NCI-H69 (cell line): ENCODE measurements at regions not wholly inside any gene's neighbourhood (a gene's known extent, or its start where the extent isn't known, plus 50 kb on each side); places are given as distances from the start of the nearest gene placed in this dataset.
"Not testable (repeated sequence)": the region's sequence is repeated elsewhere in the genome, so short reads cannot be mapped to it uniquely, and the experiment has no call there.

Experiments used
- DNase-seq: peaks from one replicate; lab custom pipeline; 2025; lab: John Stamatoyannopoulos, UW

DNA sequence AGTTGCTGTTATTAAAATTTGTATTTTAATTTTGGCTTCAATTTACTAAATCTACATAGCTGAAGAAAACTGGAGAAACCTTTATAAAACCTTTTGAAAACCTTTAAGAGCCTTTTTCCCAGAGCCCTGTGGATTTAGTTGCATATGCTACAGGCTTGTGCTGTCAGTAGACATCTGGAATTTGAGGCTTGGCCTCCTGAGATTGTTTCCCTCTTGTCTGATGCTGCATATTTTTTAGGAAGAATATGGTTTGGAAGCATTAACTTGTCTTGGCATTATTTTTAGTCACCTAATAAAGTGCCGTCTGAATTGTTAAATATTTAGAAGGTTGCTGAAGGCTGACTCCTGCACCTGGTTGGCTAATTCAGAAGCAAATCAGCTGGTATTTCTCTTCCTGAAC, 369.4 kb downstream of the UTRN start:
- peak; percentile 86 for DNase-seq

GRCh38 chr6:144655376-144655775, 370.2 kb downstream of the UTRN start:
- DNase-seq: no peak

DNA sequence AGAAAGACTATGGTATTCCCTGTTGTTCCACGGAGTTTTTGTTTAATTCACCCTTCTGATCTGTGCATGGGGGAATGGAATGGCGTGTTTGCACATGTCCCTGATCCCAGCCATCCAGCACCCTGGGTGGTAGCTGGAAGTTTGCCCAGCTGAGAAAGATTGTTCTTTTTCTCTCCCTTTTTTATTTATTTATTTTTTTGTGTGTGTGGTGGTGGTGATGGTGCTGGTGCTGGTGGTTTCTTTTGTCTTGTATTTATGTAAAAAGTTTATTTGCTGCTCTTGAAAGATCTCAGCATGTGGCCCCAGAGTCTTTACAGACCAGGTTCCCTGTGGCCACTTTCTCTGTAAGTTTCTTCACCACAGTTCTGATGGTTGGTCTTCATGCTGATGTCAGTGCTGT, 372.6 kb downstream of the UTRN start:
- peak; percentile 95 for DNase-seq

- DNase-seq: peak; percentile 97
Observed at GRCh38 chr6:144659202-144660182, 374.4 kb downstream of the UTRN start.

DNA sequence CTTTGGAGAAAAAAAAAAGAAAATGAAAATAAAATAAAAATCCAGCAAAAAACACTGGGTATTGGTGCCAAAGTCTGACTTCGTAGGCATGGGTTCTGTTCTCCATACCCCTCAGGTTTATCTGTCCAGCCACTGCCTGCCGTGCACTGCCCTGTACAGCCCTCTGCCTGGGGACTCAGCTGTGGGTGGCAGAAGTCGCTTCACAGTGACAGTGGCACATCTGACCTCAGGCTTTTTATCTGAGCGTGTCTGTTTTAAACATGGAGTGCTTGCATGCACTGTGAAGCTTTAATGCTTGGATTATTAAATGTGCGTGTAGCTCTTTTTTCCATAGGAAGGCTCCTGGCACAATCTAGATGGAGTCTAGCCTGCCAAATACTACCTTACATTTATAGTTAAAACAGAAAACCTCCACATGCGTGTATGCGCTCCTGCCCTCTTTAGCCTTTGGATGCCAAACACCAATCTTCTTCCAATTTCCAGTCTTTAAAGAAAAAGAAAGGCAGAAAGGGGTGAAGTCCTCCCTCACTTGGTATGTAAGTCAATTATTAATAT, 375.5 kb downstream of the UTRN start:
- peak; percentile 63 for DNase-seq

- DNase-seq: peak; percentile 99
Observed at GRCh38 chr6:144661116-144661806, 376.1 kb downstream of the UTRN start.

- DNase-seq: peak; percentile 81
Observed at GRCh38 chr6:144662812-144663365, 377.8 kb downstream of the UTRN start.

DNA sequence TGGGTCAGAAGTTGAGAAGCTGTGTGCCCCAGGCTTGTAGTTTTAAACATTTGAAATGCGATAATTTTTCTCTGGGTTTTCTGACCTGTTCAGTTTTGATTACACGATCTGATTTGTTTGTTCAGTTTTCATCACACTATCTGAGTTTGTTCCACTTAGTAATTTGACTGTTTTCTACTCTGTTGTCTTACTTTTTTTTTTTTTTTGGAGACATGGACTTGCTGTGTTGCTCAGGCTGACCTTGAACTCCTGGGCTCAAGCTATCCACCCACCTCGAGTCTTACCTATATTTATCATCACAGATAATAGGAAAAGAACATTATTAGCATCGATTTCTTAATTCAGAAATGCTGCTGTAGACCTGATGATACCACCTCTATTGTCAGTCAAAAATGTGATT, 379.1 kb downstream of the UTRN start:
- DNase-seq: no peak

DNA sequence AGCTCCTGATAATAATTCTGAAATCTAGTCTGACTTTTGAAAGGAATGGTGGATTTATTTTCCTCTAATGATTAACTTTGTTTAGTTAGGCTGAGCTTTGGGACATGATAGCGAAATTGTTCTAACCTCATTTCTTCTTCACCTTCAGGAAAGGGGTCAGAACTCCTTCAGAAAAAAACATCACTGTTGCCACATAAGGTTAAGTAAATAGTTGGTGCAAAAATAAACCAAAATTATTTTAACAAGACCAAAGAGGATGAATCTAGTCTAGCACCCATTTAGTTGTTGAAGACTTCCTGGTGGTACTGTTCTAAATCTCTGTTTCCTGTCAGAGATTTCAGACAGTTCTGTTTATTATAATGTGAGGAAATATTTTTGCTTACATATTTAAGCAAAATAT, 379.8 kb downstream of the UTRN start:
- DNase-seq: no peak

DNA sequence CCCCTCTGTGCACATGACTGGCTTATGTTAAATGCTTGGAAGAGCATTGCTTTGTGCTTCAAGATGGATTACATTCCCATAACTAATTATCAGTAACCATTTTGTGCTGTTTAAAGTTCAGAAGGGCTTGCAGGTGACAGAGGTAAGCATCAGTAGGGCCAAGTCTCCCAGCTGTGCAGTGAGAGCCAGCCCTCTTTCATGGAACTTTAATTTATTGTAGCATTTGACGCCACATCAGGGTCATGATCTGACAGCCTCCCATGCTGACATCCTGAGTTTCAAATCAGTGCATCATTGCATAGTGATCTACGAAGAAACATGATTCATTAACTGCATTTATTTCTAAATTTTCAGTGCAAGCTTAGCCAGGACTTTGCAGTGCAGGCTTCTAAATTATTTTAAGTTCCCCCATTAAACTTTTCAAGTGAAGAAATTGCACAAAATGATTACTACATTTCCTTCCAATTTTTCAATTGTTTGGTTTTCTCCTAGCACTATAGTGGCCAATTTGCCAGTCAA, 380.9 kb downstream of the UTRN start:
- peak; percentile 82 for DNase-seq

GRCh38 chr6:144666781-144667180, 381.6 kb downstream of the UTRN start:
- DNase-seq: no peak

DNA sequence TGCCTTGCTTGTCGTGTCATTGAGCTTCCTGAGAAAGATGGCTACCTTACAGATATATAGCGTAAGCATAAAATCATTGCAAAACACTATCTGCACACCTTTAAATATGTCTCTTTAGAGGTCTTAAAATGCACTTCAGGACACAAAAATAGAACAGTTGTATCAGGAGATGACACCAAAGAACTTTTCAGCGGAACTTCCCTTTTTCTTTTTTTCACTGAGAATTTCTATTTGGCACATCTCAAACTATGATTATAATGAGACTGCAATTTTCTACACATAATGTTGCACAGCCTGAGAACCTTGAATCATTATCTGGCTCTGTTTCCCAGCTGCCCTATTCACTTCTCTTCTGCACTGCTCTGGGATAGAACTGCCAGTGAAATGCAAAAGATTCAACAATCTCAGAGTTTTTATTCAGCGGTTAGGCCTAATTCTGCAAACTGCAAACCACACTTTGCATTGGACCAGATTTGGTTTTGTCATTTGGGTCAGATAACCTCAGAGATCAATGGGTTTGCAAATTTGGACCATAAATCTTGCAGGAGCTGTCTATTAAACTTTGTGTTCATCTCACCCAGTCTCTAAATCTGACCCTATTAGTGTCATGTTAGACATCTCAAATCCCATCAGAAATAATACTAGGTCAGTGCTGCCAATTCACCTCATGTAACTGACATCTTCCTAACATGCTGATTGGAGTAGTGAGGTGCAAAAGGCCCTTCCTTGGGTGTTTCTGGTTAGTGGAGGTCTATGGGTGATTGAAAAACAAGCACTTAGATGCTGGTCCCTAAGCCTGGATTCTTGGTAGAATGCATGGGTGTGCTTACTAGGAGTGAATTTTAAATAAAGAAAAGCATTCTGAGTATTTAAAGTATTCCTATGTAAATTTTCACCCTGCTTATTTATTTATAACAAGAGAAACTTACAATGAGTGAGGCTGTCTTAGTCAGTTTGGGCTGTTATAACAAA, 382.7 kb downstream of the UTRN start:
- DNase-seq: no peak

DNA sequence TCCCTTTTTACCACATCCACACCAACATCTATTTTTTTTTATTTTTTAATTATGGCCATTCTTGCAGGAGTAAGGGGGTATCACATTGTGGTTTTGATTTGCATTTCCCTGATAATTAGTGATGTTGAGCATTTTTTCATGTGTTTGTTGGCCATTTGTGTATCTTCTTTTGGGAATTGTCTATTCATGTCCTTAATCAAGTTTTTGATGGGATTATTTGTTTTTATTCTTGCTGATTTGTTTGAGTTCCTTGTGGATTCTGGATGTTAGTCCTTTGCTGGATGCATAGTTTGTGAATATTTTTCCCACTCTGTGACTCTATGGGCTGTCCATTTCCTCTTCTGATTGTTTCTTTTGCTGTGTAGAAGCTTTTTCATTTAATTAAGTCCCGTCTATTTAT, 385.1 kb downstream of the UTRN start:
- not testable (repeated sequence) for DNase-seq

DNA sequence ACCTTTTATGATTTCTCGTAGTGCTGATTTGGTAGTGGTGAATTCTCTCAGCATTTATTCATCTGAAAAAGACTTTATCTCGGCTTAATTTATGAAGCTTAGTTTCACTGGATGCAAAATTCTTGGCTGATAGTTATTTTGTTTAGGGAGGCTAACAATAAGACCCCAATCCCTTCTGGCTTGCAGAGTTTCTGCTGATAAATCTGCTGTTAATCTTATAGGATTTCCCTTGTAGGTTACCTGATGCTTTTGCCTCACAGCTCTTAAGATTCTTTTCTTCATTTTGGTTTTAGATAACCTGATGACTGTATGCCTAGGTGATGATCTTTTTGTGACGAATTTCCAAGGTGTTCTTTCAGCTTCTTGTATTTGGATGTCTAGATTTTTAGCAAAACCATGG, 388.7 kb downstream of the UTRN start:
- DNase-seq: no peak

GRCh38 chr6:144675231-144675861, 390.2 kb downstream of the UTRN start:
- peak; percentile 73 for DNase-seq

DNA sequence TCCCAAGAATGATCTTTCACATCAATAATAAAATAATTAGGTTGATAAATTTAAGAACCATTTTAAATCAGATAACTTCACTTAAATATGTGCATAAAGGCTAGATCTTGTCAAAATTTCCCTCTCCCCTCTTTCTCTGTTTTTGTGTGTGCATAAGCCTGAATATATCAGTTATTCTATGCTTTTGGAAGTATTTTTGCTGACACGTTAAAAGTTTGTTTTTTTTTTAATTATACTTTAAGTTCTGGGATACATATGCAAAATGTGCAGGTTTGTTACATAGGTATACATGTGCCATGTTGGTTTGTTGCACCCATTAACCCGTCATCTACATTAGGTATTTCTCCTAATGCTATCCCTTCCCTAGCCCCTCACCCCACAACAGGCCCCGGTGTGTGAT, 391.2 kb downstream of the UTRN start:
- DNase-seq: not testable (repeated sequence)

DNA sequence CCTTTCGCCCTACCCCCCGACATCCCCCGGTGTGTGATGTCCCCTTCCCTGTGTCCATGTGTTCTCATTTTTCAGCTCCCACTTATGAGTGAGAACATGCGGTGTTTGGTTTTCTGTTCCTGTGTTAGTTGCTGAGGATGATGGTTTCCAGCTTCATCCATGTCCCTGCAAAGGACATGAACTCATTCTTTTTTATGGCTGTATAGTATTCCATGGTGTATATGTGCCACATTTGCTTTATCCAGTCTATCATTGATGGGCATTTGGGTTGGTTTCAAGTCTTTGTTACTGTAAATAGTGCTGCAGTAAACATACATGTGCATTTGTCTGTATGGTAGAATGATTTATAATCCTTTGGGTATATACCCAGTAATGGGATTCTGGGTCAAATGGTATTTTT, 392.1 kb downstream of the UTRN start:
- DNase-seq: not testable (repeated sequence)

- DNase-seq: no peak
Observed at GRCh38 chr6:144678844-144679243, 393.7 kb downstream of the UTRN start.

DNA sequence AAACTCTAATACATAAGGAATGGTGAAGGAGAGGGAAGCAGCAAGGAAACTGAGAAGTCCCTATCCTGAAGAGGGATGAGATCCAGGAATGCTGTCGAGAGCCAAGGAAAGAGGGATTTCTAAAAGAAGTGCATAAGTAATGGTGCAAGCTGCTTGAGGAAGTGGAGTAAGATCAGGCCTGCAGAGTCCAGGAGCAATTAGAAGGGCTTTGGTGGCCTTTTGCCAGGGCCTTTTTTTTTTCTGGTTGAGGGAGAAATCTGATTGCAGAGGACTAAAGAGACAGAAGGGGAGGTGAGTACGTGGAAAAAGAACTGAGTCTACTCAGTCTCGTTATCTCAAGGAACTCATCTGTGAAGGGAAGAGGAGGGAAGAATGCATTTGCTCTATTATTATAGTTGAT, 396.2 kb downstream of the UTRN start:
- DNase-seq: peak; percentile 56

- no peak for DNase-seq
Observed at GRCh38 chr6:144683216-144684070, 398.3 kb downstream of the UTRN start.
